Kidney (tissue), 13 donors: ENCODE measurements at regions not wholly inside any gene's neighbourhood (a gene's known extent, or its start where the extent isn't known, plus 50 kb on each side); places are given as distances from the start of the nearest gene placed in this dataset.

Experiments used
- DNase-seq, 5 donors: peaks; one replicate each; pipeline ENCODE4 v3.0.0-alpha.2; 2013 to 2020
- FAIRE-seq: peaks from 2 replicates; lab custom pipeline; 2012; peaks lifted over from hg19 to GRCh38; lab: Jason Lieb, UNC
- H3K27ac ChIP-seq, 2 donors: one replicate each; pipeline ENCODE4 v1.7.0; 2013; ENCODE audit warnings: low read depth in 2 of 2, low read length in 2 of 2, inconsistent platforms in 1 of 2
- H3K27me3 ChIP-seq: one replicate; pipeline ENCODE4 v1.7.1; 2013; ENCODE audit warnings: low read length, inconsistent platforms; ENCODE audit not compliant: control insufficient read depth, insufficient read depth
- H3K36me3 ChIP-seq, 3 donors: one replicate each; pipeline versions ENCODE4 v1.7.0 to v1.7.1; 2013; ENCODE audit warnings: low read length in 3 of 3, control low read depth in 1 of 3, inconsistent platforms in 1 of 3; ENCODE audit not compliant: insufficient read depth in 3 of 3, control insufficient read depth in 2 of 3
- H3K4me1 ChIP-seq, 3 donors: one replicate each; pipeline versions ENCODE4 v1.7.0 to v1.7.1; 2013; ENCODE audit warnings: low read length in 3 of 3, inconsistent platforms in 1 of 3, low read depth in 1 of 3; ENCODE audit not compliant: control insufficient read depth in 2 of 3, insufficient read depth in 2 of 3
- H3K4me3 ChIP-seq, 3 donors: one replicate each; pipeline versions ENCODE4 v1.7.0 to v1.8.1; 2013; ENCODE audit warnings: low read length in 3 of 3, control low read depth in 1 of 3, inconsistent platforms in 1 of 3
- H3K9ac ChIP-seq, 3 donors: one replicate each; pipeline versions ENCODE4 v1.7.0 to v1.7.1; 2013; ENCODE audit warnings: low read length in 3 of 3, control low read depth in 1 of 3, inconsistent platforms in 1 of 3
- H3K9me3 ChIP-seq, 3 donors: one replicate each; pipeline versions ENCODE4 v1.7.0 to v1.7.1; 2013; ENCODE audit warnings: low read length in 3 of 3, control low read depth in 1 of 3, inconsistent platforms in 1 of 3; ENCODE audit not compliant: control insufficient read depth in 2 of 3, insufficient read depth in 1 of 3
- CTCF ChIP-seq: IDR thresholded peaks from 3 replicates; pipeline ENCODE4 v1.5.1; 2012; ENCODE audit warnings: mild to moderate bottlenecking, moderate library complexity, borderline replicate concordance; ENCODE audit not compliant: insufficient read depth; ENCODE audit errors: extremely low read depth
- intact Hi-C: fragments of 100-400 bp; cut with DNase I; formaldehyde crosslinking; loops from one replicate; pipeline ENCODE4 v1.11.1; 2022
- donor health status: control.
- donor health status: control.
- donor health status: control.
- donor health status: control.
- donor health status: control.
- donor health status: DM: yes; HTN: yes; CAD: no.
- donor health status: Normal renal cell carcinoma (clear cell type).

- H3K27me3 ChIP-seq = no peaks in the 10 kb centered on the region
- no peak overlapping the region for H3K27ac ChIP-seq
- no peaks in the 10 kb centered on the region for H3K4me1 ChIP-seq
- no peaks in the 10 kb centered on the region for H3K36me3 ChIP-seq
- TF ChIP-seq CTCF = no peak
- DNase-seq (no peak), FAIRE-seq (no peak)
- H3K9ac ChIP-seq = no peak overlapping the region
- intact Hi-C loops = no loop called here
- no peaks in the 10 kb centered on the region for H3K9me3 ChIP-seq
- H3K4me3 ChIP-seq = no peak overlapping the region
Measured at GRCh38 chr16:13863075-13863765, 56.7 kb upstream of the ERCC4 start.

GRCh38 chr16:13864689-13865088, 55.3 kb upstream of the ERCC4 start:
- TF ChIP-seq CTCF = no peak
- H3K27me3 ChIP-seq = no peaks in the 10 kb centered on the region
- DNase-seq = no peak
- H3K9ac ChIP-seq = no peak overlapping the region
- H3K36me3 ChIP-seq = no peaks in the 10 kb centered on the region
- no peaks in the 10 kb centered on the region for H3K9me3 ChIP-seq
- FAIRE-seq = no peak
- intact Hi-C loops = no loop called here
- no peaks in the 10 kb centered on the region for H3K4me1 ChIP-seq
- H3K27ac ChIP-seq = no peak overlapping the region
- no peak overlapping the region for H3K4me3 ChIP-seq

GRCh38 chr16:13866073-13866472, 53.9 kb upstream of the ERCC4 start:
- DNase-seq (peak in 4 of 5 donors; percentile 36 to 81 (median 59)), FAIRE-seq (no peak)
- Histone ChIP-seq H3K36me3 (no peaks in the 10 kb centered on the region), H3K27me3 (no peaks in the 10 kb centered on the region), H3K4me3 (no peak overlapping the region), H3K27ac (no peak overlapping the region), H3K9ac (no peak overlapping the region), H3K9me3 (no peaks in the 10 kb centered on the region), H3K4me1 (no peaks in the 10 kb centered on the region)
- intact Hi-C loops = no loop called here
- TF ChIP-seq CTCF = peak; percentile 48
